DOHH2 (cell line): ENCODE measurements at regions not wholly inside any gene's neighbourhood (a gene's known extent, or its start where the extent isn't known, plus 50 kb on each side); places are given as distances from the start of the nearest gene placed in this dataset.

Source experiments
- H3F3A ChIP-seq: fragments of 200-600 bp; sonication (generic), shearing (Covaris generic); 2 replicates; pipeline ENCODE4 v1.6.0; 2016; ENCODE audit warnings: antibody characterized with exemption, mild to moderate bottlenecking; ENCODE audit not compliant: control insufficient read depth, insufficient read depth
- H3K27ac ChIP-seq: fragments of 200-600 bp; sonication (generic); 2 replicates; pipeline ENCODE4 v1.5.1; 2014; ENCODE audit warnings: low read depth, mild to moderate bottlenecking, low read length, moderate library complexity
- H3K27me3 ChIP-seq: fragments of 200-600 bp; sonication (generic); 2 replicates; pipeline ENCODE4 v1.6.1; 2014; ENCODE audit warnings: mild to moderate bottlenecking, low read length, mixed read lengths; ENCODE audit not compliant: control insufficient read depth
- H3K36me3 ChIP-seq: fragments of 200-600 bp; sonication (generic); 2 replicates; pipeline ENCODE4 v1.6.1; 2014; ENCODE audit warnings: mild to moderate bottlenecking, low read length, moderate library complexity, mixed read lengths; ENCODE audit not compliant: control insufficient read depth
- H3K4me1 ChIP-seq: fragments of 200-600 bp; sonication (generic); 2 replicates; pipeline ENCODE4 v1.6.1; 2014; ENCODE audit warnings: mild to moderate bottlenecking, low read length, mixed read lengths; ENCODE audit not compliant: control insufficient read depth
- H3K4me2 ChIP-seq: fragments of 200-600 bp; sonication (generic); 2 replicates; pipeline ENCODE4 v1.6.0; 2014; ENCODE audit warnings: mild to moderate bottlenecking, low read length, moderate library complexity
- H3K4me3 ChIP-seq: fragments of 200-600 bp; sonication (generic); 2 replicates; pipeline ENCODE4 v1.5.1; 2014; ENCODE audit warnings: mild to moderate bottlenecking, low read length, mixed read lengths
- H3K79me2 ChIP-seq: fragments of 200-600 bp; sonication (generic); 2 replicates; pipeline ENCODE4 v1.6.1; 2014; ENCODE audit warnings: mild to moderate bottlenecking, low read length, mixed read lengths; ENCODE audit not compliant: control insufficient read depth
- H3K9me2 ChIP-seq: fragments of 200-600 bp; sonication (generic); replicated peaks from 2 replicates; pipeline ENCODE4 v1.6.1; 2014; ENCODE audit warnings: mild to moderate bottlenecking, low read length, mixed read lengths; ENCODE audit not compliant: control insufficient read depth
- H3K9me3 ChIP-seq: fragments of 200-600 bp; sonication (generic); 2 replicates; pipeline ENCODE4 v1.6.1; 2014; ENCODE audit warnings: antibody characterized with exemption, low read length, mixed read lengths; ENCODE audit not compliant: control insufficient read depth, insufficient read depth
- H4K20me1 ChIP-seq: fragments of 200-600 bp; sonication (generic); 2 replicates; pipeline ENCODE4 v1.6.0; 2014; ENCODE audit warnings: low read depth, mild to moderate bottlenecking, antibody characterized with exemption, low read length, moderate library complexity; ENCODE audit not compliant: control insufficient read depth, insufficient read depth
- CTCF ChIP-seq: fragments of 200-600 bp; sonication (generic); IDR thresholded peaks from one replicate; pipeline ENCODE4 v1.5.1; 2014; ENCODE audit warnings: antibody characterized with exemption, mild to moderate bottlenecking, low read depth, low read length; ENCODE audit not compliant: poor library complexity, severe bottlenecking
- EZH2phosphoT487 ChIP-seq: fragments of 200-600 bp; sonication (generic); IDR thresholded peaks from 2 replicates; pipeline ENCODE4 v1.6.1; 2017; ENCODE audit warnings: borderline replicate concordance, mild to moderate bottlenecking, antibody characterized with exemption, low read length, moderate library complexity, mixed read lengths

DNA sequence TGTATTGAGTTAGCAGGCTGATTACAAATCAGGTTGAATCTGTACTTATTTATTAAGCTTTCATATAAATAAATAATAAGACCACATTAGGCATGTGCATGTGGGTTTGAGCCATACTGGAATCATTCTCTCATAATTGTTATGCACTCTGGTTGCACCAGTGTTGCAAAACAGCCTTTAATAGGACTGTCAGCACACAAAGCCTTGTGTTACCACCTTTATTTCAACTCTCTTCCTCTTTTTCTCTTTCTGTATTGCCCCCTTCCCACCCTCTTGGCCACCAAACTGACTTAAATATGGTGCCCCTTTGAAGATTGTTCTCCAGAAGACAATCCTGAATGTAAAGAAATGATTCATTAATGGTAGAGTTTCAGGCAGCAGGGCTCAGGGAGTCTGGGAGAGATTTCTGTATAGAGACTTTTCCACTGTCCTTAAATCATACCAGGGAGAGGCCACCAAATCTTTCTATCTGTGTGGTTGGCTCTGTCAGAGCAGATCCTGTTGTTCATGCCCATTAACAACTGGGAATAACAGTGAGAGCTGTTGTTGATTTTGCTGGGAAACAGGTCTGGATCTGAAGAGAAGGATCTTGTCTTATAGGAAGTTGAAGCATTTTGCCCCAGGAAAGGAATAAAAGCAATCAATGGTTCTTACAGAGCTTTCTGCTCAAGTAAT, 131.6 kb upstream of the SOX4 start:
- H3K4me3 ChIP-seq = no peak overlapping the region
- no peaks in the 10 kb centered on the region for H3K9me3 ChIP-seq
- no peaks in the 10 kb centered on the region for H4K20me1 ChIP-seq
- H3K4me2 ChIP-seq = no peak overlapping the region
- H3K36me3 ChIP-seq = no peaks in the 10 kb centered on the region
- H3K27ac ChIP-seq = no peak overlapping the region
- no peak for TF ChIP-seq CTCF
- TF ChIP-seq EZH2phosphoT487 = no peak
- H3K4me1 ChIP-seq = no peaks in the 10 kb centered on the region
- H3F3A ChIP-seq = no peaks in the 10 kb centered on the region
- no peaks in the 10 kb centered on the region for H3K79me2 ChIP-seq
- no peaks in the 10 kb centered on the region for H3K9me2 ChIP-seq
- peaks cover 5% of the 10 kb centered on the region; the same call in 1 of the 2 replicates for H3K27me3 ChIP-seq

GRCh38 chr6:21462519-21462852, 131.1 kb upstream of the SOX4 start:
- Histone ChIP-seq H3K27me3 (peaks cover 5% of the 10 kb centered on the region; the same call in 1 of the 2 replicates), H4K20me1 (no peaks in the 10 kb centered on the region), H3K4me1 (no peaks in the 10 kb centered on the region), H3K79me2 (no peaks in the 10 kb centered on the region), H3K9me3 (no peaks in the 10 kb centered on the region), H3K4me2 (no peak overlapping the region), H3K9me2 (no peaks in the 10 kb centered on the region), H3F3A (no peaks in the 10 kb centered on the region), H3K27ac (no peak overlapping the region), H3K36me3 (no peaks in the 10 kb centered on the region), H3K4me3 (no peak overlapping the region)
- TF ChIP-seq CTCF (no peak), EZH2phosphoT487 (no peak)

GRCh38 chr6:21467091-21467490, 126.5 kb upstream of the SOX4 start:
- H3K9me2 ChIP-seq = no peaks in the 10 kb centered on the region
- H3K79me2 ChIP-seq = no peaks in the 10 kb centered on the region
- H3K4me2 ChIP-seq = no peak overlapping the region
- H3K4me3 ChIP-seq = no peak overlapping the region
- no peaks in the 10 kb centered on the region for H4K20me1 ChIP-seq
- TF ChIP-seq CTCF (no peak), EZH2phosphoT487 (no peak)
- H3F3A ChIP-seq = no peaks in the 10 kb centered on the region
- no peaks in the 10 kb centered on the region for H3K4me1 ChIP-seq
- peaks cover 4% of the 10 kb centered on the region; the same call in 1 of the 2 replicates for H3K27me3 ChIP-seq
- no peak overlapping the region for H3K27ac ChIP-seq
- no peaks in the 10 kb centered on the region for H3K9me3 ChIP-seq
- H3K36me3 ChIP-seq = no peaks in the 10 kb centered on the region
